HG03045 (cell line): ENCODE measurements at regions not wholly inside any gene's neighbourhood (a gene's known extent, or its start where the extent isn't known, plus 50 kb on each side); places are given as distances from the start of the nearest gene placed in this dataset.

ENCODE experiments used
- ATAC-seq: cut with Tn5 transposase; IDR thresholded peaks from one replicate; pipeline ENCODE4 v1.9.1; 2021; ENCODE audit warnings: mild to moderate bottlenecking, moderate library complexity; ENCODE audit not compliant: unreplicated experiment

DNA sequence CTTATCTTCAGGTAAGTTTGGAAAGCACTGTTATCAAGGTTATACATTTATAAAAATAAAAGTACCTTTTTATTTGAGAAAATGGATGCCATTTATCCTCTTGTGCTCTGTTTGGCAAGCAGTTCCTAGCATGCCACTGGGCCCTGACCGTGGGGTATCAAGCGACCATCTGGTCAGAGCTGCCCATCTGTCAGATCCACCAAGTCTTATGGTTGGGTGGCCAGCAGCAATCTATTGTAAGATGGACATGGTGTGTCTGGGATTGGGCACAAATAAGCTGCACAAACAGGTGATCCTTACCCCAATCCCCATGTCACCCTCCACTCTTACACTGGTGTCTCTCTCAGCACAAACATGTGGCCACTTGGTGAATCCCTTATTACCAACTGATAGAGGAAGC lies 178.5 kb downstream of the DLEU7 start:
- ATAC-seq: no peak

DNA sequence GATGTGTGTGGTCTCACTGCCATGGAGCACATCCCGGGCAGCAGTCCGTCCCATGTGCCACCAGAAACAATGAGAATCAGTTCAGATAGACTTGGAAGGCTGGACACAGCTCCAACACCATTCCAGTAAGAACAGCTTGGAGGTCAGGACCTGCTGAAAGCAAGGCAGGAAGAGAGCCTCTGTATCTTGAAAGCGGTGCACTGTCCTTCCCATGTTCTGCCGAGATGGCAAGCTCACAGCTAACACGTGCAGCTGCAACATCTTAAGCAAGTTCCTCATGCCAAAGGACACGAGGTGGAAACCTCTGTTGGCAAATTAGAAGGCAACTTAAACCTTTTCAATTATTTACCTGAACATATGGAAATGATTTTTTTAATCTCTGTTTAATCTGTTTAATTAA lies 175.4 kb downstream of the DLEU7 start:
- no peak for ATAC-seq

DNA sequence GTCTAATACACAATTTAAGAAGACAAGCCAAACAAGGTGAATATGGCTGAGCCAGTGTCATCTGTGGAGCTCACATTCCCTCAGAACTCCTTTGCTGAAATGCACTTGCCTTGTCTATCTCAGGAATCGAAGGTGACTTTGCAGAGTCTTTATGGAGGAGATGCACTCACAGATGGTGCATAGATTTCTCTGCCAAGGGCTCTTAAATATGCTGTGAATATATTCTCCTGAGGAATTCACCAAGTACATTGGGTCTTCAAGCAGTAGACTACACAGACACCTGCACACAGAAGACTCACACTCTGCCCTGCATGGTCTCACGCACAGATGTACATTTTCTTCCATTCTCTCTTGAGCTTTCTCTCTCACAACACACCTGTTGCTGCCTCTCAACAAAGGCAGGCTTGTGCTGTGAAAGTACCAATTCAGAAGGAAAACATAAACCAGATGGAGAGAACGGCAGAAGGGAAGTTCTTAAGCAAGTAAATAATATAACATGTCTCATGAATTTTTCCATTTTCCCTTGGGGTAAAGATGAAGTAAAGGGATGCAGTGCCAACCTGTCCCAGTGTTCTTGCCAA lies 174.7 kb downstream of the DLEU7 start:
- ATAC-seq: no peak

DNA sequence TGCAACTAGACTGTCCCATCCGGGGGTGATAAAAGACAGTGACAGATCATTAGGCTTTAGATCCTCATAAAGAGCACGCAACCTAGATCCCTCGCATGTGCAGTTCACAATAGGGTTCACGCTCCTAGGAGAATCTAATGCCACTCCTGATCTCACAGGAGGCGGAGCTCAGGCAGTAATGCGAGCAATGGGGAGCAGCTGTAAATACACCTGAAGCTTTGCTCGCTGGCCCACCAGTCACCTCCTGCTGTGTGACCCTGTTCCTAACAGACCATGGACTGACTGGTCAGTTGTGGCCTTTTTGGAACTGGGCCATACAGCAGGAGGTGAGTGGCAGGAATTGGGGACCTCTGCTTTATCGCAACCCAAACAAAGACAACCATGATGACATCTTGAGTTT lies 173.2 kb downstream of the DLEU7 start:
- ATAC-seq: no peak

DNA sequence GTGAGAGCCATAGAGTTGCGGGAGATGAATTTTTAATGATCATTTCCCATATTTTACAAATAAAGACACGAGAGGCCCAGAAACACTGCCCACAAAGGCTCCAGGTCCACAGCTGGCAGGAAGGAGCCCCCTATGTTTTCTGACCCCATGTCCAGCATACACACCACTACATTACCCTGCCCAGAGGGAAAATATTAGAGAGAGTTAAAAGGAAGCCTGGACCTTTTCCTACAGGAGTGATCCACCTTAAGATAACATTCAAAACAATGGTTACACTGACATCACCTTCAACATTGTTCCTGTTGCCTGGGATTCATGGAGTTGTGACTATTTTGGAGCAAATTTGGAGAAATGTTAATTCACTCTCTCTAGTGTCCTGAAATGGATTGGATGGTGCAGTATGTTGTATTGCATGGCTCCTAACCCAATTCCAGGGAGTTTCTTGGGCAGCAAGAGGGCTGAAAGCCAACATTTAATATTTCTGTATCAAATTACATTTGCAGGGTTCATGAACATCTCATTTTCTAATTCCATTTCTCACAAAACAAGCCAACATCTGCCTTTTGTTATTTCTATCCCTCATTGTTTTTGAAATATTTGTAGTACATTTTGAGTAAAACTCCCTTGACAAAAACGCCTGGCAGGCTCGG lies 172.5 kb downstream of the DLEU7 start:
- ATAC-seq: no peak

DNA sequence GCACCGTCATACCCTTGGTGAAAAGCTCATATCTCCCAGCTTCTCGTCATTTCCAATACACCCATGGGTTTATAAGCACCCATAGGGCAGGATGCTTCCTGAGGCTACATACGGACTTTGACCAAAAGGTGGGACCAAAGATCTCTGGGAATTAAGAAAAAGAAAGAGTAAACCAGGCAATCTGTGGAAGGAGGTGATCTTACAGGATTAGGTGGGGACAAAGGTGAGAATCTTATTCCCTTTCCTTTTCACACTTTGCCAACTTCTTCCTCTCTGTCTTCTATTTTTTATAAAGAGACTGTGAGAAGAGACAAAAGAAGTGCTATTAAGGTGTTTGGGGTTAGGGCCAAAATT lies 172.0 kb downstream of the DLEU7 start:
- ATAC-seq: no peak

DNA sequence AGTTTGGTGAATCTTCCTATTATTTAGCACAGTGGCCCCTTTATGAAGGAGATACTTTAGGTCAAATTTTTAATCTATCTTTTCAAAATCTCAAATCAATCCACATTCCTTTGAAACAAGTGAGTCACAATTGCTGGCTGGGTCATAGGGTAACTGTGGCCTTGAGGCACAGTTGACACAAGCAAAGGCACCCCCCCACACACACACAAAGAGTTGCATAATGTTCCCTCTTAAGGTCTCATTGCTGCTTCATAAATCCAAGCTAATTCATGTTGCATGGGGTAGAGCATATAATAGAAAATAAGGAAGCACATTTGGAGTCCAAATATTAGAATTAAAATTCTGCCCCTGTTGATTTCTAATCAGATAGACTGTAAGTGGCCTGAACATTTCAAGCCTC lies 171.5 kb downstream of the DLEU7 start:
- no peak for ATAC-seq

DNA sequence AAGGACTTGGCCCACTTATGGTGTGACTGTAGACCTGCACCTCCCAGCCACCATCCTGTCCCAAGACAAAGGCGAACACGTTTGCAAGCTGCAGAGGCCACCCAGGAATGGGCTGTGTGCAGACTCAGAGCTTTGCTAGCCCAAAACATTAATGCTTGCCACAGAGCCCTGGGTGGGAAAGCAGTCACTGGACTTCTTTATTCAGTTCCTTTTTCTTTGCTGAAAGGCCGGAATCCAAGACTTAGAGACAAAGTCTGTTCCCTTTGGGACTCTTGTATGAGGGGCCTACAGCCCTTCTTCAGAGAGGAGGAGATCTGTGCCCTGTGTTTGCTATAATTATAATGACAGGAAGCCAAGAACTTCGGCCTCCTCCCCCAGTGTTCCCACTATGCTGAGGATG lies 167.8 kb downstream of the DLEU7 start:
- no peak for ATAC-seq

DNA sequence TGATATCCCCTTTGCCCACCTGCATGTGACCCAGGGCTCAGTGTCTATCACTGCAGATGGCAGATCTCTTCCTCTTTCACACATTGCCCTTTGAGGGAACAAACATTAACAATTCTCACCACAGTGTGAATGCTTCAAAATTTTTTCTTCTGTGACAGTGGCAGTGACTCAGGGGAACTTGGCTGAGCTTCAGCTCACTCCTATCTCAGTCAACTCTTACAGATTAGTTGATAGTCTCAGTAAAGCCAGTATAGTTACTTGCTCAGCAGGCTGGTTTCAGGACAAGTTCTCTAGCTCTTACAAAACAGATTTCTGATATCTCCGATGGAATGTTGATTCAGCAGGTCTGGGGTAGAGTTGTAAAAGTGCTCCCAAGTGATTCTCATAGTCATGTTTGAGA lies 166.9 kb downstream of the DLEU7 start:
- ATAC-seq: no peak

DNA sequence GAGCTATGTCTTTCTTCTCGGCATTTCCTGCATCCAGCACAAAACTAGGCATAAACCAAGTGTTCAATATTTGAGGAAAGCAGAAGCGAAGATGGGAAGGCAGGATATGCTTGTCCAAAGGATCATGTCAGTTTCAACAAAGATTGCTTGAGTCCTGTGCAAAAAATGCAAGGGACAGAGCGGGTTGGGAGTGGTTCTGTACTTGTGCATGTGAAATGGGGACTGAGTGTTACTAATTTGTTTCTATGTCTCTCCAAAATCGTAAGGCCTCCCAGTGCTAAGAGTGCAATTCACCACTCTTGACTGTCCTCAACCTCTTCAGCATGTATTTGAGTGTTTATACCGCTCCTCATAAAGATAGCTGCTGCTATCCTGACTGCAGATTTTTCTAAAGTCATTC lies 166.2 kb downstream of the DLEU7 start:
- ATAC-seq: no peak

DNA sequence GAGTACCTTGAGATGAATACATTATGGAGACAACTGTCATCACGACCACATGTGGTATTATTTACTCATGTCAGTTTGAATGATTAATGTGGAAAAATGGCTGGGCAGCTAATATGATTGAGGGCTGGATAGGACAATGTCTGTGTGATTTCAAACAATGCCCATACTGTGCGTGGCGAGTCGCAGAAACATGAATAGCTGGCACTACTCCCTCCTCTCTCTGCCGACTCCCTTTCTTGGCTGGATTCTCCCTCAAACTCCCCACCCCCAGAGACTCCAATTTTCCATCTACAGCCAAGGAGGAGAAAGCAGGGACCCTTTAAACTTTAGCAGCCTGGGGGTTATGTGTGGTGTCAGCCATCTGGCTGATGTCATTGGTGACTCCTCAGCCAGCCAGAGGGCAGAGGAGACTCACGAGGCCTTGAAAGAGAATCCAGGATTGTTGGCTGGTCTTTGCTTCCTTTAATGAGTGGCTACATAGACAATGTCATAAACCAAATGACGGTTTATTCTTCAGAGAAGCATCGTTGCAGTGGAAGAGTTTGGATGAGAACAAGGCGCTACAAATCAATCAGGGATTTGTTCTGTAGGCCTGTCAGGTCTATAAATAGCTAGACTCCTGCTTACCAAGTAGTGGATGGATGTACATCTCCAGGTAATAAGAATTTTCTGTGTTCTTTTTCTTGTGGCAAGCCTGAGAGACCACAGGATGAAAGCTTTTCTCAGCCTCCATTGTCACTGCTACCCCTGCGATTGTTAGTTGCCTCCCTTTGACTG lies 165.6 kb downstream of the DLEU7 start:
- ATAC-seq: no peak

DNA sequence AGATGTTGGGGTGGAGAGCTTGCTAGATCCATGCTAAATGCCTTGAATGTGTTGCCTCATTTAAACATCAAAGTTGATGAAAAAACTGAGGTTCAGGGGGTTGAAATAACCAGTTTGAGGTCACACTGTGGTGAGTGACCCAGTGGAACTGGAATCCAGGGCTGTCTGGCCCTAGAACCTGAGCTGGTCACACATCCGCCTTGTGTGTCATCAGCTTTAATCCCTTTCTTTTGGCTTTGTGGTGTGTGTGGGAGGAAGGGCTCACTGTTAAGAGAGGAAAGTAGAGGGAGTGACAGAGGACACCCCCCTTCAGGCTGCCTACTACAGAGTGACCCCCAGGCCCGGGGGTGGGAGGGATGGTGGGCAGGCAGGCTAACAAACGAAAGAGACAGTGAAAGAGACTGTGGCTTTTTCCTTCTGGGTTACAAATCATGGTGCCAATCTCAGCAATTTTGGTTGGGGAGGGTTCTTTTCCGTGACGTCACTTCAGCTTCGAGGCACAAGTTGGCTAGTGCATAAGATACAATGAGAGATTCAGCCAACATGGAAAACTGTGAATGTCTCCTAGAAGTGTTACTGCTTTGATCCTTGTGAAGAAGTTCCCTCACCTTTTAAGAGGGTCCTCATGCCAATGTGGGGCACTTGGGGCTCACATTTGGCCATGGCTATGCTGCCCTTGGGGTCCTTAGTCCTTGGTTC lies 164.9 kb downstream of the DLEU7 start:
- ATAC-seq: no peak

DNA sequence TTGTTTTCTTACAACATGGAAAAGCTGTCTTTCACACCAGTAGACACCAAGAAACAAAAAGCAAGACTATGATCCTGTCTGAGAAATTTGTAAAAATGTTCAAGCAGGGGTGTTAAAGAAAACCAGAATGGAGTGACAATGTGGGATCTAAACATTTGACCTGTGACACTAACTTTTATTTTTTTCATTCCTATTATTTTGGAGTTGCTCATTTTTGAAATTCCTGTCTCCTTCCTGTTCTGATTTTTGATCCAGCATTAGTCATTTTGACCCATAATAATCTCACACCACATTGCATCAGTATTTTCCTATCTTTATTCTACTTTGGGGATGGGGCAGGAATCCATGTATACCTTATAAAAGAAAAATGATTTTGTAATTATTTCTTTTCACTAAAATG lies 164.2 kb downstream of the DLEU7 start:
- no peak for ATAC-seq

DNA sequence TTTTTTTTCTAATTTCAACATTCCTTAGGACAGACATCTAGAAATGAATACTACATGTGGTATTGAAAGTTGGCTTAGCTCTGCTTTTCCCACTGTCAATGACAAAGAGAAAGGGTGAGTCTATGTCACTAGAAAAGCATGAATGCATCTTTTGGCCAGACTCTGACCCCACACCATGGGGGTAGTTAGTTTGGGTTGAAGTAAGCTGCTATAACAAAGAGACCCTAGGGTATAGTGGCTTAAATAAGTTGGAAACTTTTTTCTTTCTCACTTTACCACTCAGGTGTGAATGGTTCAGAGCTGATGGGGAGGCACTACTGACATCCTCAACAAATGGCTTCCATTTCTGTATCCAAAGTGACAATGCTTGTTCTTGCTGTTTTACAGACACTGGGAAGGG lies 161.5 kb downstream of the DLEU7 start:
- no peak for ATAC-seq

DNA sequence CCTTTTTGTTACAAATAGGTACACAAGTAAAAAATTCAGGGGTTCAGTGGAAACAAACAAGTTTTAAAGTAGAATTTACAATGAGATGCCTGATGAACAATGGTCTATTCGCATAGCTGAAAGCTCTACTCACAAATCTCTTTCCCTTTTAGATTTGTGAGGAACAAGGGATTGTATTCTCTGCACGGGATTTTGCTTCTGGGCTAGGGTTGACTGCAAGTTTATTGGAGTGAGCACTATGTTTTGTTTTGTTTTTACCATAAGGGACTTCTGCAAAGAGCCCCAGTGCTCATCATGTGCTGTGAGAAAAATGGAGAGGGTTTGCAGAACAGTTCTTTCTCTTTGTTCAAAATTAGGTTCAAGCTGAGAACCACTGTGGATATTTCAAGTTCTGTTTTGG lies 160.5 kb downstream of the DLEU7 start:
- no peak for ATAC-seq

DNA sequence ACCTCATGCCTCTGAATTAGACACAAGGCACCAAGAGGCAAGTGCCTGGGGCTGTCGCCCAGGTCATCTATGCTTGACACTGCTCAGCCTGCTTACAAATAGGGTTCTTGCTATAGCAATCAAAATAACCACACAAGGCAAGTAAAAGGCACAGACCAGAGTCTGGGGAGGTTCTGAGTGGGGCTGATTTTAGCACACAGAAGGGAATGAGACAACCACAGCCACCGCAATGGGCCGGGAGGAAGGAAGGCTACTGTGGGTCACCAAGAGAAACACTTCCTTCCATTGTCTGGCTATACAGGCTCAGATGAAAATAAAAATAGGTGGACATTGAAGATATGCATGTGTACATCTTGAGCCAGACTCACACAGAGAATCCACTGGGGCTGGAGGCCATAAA lies 159.1 kb downstream of the DLEU7 start:
- no peak for ATAC-seq

DNA sequence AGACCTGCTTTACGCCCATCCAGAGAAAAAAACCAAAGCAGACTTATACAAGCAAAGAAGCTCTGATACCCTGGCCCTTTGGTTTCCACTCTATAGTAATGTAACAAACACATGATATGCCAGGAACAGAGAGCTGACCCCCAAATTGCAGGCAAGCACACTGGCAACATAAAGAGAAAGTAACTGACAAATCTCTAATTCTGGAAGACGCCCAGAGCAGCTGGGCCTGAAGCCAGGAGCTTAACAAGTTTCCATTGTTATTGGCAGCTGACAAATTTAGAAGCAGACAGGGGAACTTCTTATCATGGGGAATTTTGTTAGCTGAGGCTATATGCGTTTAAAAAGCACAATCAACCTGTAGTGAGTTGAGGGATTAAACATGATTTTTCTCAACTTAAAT lies 158.0 kb downstream of the DLEU7 start:
- ATAC-seq: no peak

DNA sequence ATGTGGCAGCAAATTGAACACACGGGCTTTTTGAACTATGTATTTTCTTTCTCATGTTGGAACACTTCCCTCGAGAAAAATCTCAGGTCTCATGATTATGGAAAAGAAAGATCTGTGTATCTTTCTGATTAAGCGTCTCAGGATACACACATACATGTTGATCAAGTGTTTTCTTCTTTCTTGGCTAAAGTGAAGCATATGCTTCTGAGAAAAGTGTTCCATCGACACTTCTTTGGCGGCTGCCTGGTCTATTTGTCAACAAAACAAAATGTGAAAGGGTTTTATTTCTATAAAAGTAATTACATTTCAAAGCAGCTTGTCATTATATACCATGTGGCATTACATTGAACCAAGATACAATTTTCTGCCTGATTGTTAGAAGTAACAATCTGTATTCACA lies 157.5 kb downstream of the DLEU7 start:
- ATAC-seq: no peak

DNA sequence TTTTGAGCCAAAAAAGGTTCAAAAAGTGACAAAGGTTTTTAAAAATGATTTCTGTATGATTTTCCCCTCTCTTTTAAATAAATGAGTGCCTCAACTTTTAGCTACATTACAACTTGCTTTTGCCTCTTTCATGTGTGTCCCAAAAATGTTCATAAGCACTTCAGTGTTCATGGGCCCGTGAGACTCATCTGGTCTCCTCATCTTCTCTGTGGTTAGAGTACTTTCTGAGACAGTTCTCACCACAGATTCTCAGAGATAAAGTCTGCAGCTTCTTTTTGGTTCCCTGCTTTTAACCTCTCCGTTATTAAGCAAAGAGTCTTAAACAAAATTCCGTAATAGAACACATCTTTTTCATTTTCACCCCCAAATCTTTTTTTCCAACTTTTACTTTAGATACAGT lies 156.9 kb downstream of the DLEU7 start:
- ATAC-seq: no peak

DNA sequence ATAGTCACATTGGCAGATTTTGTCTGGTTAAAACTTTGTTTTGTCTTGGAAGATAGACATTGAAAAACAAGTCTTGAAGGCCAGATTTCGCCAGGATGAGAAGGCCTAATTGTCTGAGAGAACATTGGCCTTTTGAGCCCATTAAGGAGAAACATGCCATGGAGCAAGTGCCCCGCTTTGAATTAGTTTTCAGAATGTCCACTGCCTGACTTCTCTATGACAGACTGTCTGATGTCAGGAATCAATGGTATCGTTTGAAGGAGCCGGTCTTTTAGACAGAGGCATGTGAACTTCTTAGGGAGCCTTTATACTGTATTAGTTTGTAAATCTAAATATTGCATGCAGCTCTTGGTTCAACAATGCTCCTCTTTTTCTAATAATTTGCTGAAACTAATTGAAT lies 155.9 kb downstream of the DLEU7 start:
- ATAC-seq: no peak

DNA sequence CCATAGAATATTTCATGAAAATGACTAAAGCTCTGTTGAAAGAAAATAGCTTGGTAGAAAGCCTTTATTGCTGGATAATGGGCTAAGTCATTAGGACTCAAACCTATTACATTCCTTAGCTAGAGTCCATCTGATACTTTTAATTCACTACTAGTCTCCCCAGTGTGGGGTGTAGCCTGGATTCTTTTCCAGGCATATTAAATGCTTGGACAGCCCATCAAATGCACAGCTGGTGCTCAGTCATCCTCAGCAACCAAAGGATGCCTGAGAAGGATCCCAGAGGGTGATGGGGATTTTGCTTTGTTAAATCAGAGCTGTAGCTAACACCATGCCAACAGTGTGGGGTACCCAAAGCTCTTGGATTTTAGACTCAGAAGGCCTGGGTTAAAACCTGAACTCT lies 153.5 kb downstream of the DLEU7 start:
- ATAC-seq: no peak

DNA sequence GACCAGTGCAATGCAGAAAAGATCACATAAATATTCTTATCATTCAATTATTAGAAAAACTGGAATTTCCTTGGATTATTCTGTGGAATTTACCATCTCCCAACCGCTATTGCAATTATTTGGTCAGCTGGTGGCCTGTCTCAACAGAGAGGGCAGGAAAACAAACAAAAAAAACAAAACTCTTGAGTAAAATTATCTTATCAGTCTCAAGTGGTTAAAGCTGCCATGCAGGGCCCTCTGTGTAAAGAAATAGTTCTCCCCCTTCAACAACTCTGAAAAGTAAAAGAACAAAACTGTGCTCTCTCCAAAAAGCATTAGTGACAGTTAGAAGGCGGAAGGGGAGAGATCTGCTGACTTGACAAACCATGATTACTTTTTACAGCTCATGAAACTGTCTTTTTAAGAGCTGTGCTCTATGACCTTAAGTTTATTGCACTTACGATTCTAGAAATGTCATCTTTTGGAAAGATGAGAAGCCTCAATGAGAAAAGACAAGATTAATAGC lies 152.3 kb downstream of the DLEU7 start:
- no peak for ATAC-seq
